GM13977 (cell line): ENCODE measurements at regions not wholly inside any gene's neighbourhood (a gene's known extent, or its start where the extent isn't known, plus 50 kb on each side); places are given as distances from the start of the nearest gene placed in this dataset.

ENCODE experiments used
- DNase-seq: peaks from one replicate; pipeline ENCODE4 v3.0.0; 2012; ENCODE audit warnings: low spot score
- CTCF ChIP-seq: IDR thresholded peaks from 2 replicates; pipeline ENCODE4 v1.5.1; 2012; ENCODE audit warnings: mild to moderate bottlenecking, control low read depth; ENCODE audit not compliant: insufficient read depth; ENCODE audit errors: extremely low read depth, missing control alignments
- in situ Hi-C: fragments of 300-500 bp; cut with MboI; formaldehyde crosslinking; loops from one replicate; pipeline ENCODE4 v1.12.0; 2022; ENCODE audit warnings: low sequenced_read_pairs, low pct_unique_long_range_greater_than_20kb, mixed read lengths, inconsistent platforms; ENCODE audit not compliant: unreplicated experiment

GRCh38 chr21:25370311-25370744, 237.0 kb downstream of the MRPL39 start:
- no peak for DNase-seq
- no peak for TF ChIP-seq CTCF
- in situ Hi-C loops: no loop called here

- in situ Hi-C loops: no loop called here
- TF ChIP-seq CTCF: no peak
- DNase-seq: no peak
These were observed 237.6 kb downstream of the MRPL39 start for GRCh38 chr21:25369524-25370300.

GRCh38 chr21:25368531-25368930, 238.8 kb downstream of the MRPL39 start:
- in situ Hi-C loops: no loop called here
- no peak for DNase-seq
- TF ChIP-seq CTCF: no peak

- DNase-seq: no peak
- TF ChIP-seq CTCF: no peak
- in situ Hi-C loops: no loop called here
These were observed 241.2 kb downstream of the MRPL39 start for GRCh38 chr21:25366116-25366515.

- DNase-seq: no peak
- in situ Hi-C loops: no loop called here
- TF ChIP-seq CTCF: no peak
These were observed 244.7 kb downstream of the MRPL39 start for GRCh38 chr21:25362375-25363267.

GRCh38 chr21:25361765-25362164, 245.5 kb downstream of the MRPL39 start:
- TF ChIP-seq CTCF: no peak
- DNase-seq: no peak
- in situ Hi-C loops: no loop called here
